Mesenchymal stem cell (in vitro differentiated cells and primary cell): ENCODE measurements at regions not wholly inside any gene's neighbourhood (a gene's known extent, or its start where the extent isn't known, plus 50 kb on each side); places are given as distances from the start of the nearest gene placed in this dataset.

Source experiments
- DNase-seq: peaks from one replicate; pipeline ENCODE4 v3.0.0-alpha.2; 2013
- H2AFZ ChIP-seq: one replicate; pipeline ENCODE4 v1.6.1; 2013; ENCODE audit warnings: low read depth, mild to moderate bottlenecking, control low read depth, inconsistent platforms, low read length, moderate library complexity
- H2AK5ac ChIP-seq: 2 replicates; pipeline ENCODE4 v1.6.1; 2013; ENCODE audit warnings: low read length, moderate library complexity, mild to moderate bottlenecking, inconsistent platforms; ENCODE audit not compliant: severe bottlenecking
- H2BK120ac ChIP-seq: one replicate; pipeline ENCODE4 v1.6.1; 2013; ENCODE audit warnings: low read depth, mild to moderate bottlenecking, inconsistent platforms, low read length, moderate library complexity
- H2BK12ac ChIP-seq, 2 experiments: one replicate each; pipeline ENCODE4 v1.6.1; 2013; ENCODE audit warnings: inconsistent platforms in 2 of 2, low read length in 2 of 2, mild to moderate bottlenecking in 2 of 2, moderate library complexity in 2 of 2, control low read depth in 1 of 2
- H2BK15ac ChIP-seq: one replicate; pipeline ENCODE4 v1.6.1; 2013; ENCODE audit warnings: mild to moderate bottlenecking, low read depth, inconsistent platforms; ENCODE audit not compliant: poor library complexity, severe bottlenecking
- H2BK5ac ChIP-seq: 2 replicates; pipeline ENCODE4 v1.6.1; 2013; ENCODE audit warnings: low read depth, mild to moderate bottlenecking, low read length, control low read depth, inconsistent platforms; ENCODE audit not compliant: poor library complexity, severe bottlenecking
- H3K14ac ChIP-seq, 2 experiments: one replicate each; pipeline ENCODE4 v1.6.1; 2013; ENCODE audit warnings: inconsistent platforms in 2 of 2, low read length in 2 of 2, control low read depth in 1 of 2, mild to moderate bottlenecking in 1 of 2, moderate library complexity in 1 of 2
- H3K18ac ChIP-seq, 2 experiments: one replicate each; pipeline ENCODE4 v1.6.1; 2013; ENCODE audit warnings: inconsistent platforms in 2 of 2, low read length in 2 of 2, control low read depth in 1 of 2, low read depth in 1 of 2, mild to moderate bottlenecking in 1 of 2
- H3K23ac ChIP-seq, 2 experiments: one replicate each; pipeline ENCODE4 v1.6.1; 2013; ENCODE audit warnings: inconsistent platforms in 2 of 2, low read length in 2 of 2, mild to moderate bottlenecking in 2 of 2, moderate library complexity in 2 of 2, control low read depth in 1 of 2
- H3K27ac ChIP-seq: 2 replicates; pipeline ENCODE4 v1.5.1; 2013; ENCODE audit warnings: mild to moderate bottlenecking, moderate library complexity, low read length, control low read depth, inconsistent platforms; ENCODE audit not compliant: poor library complexity, severe bottlenecking
- H3K27me3 ChIP-seq, 2 experiments: 2 replicates each; pipeline versions ENCODE4 v1.6.1 to v1.7.0; 2013; ENCODE audit warnings: low read length in 2 of 2, mild to moderate bottlenecking in 2 of 2, moderate library complexity in 2 of 2, control low read depth in 1 of 2, inconsistent platforms in 1 of 2; ENCODE audit not compliant: control insufficient read depth in 1 of 2, insufficient read depth in 1 of 2
- H3K36me3 ChIP-seq, 2 experiments: 2 replicates each; pipeline versions ENCODE4 v1.6.1 to v1.7.0; 2013; ENCODE audit warnings: low read length in 2 of 2, control low read depth in 1 of 2, inconsistent platforms in 1 of 2, low read depth in 1 of 2, mild to moderate bottlenecking in 1 of 2; ENCODE audit not compliant: insufficient read depth in 2 of 2, control insufficient read depth in 1 of 2
- H3K4ac ChIP-seq, 2 experiments: one replicate each; pipeline ENCODE4 v1.6.1; 2013; ENCODE audit warnings: inconsistent platforms in 2 of 2, low read length in 2 of 2, mild to moderate bottlenecking in 2 of 2, moderate library complexity in 2 of 2, control low read depth in 1 of 2, low read depth in 1 of 2
- H3K4me1 ChIP-seq: 2 replicates; pipeline ENCODE4 v1.6.1; 2013; ENCODE audit warnings: low read depth, low read length, control low read depth; ENCODE audit not compliant: control insufficient read depth, insufficient read depth
- H3K4me2 ChIP-seq: 2 replicates; pipeline ENCODE4 v1.6.1; 2013; ENCODE audit warnings: low read length, mild to moderate bottlenecking, inconsistent platforms; ENCODE audit not compliant: poor library complexity, severe bottlenecking
- H3K4me3 ChIP-seq, 2 experiments: 2 replicates each; pipeline versions ENCODE4 v1.5.1 to v1.7.0; 2013; ENCODE audit warnings: low read length in 2 of 2, mild to moderate bottlenecking in 2 of 2, control low read depth in 1 of 2, low read depth in 1 of 2; ENCODE audit not compliant: insufficient read depth in 1 of 2
- H3K79me1 ChIP-seq: replicated peaks from 2 replicates; pipeline ENCODE4 v1.6.1; 2013; ENCODE audit warnings: mild to moderate bottlenecking, control low read depth, low read length, inconsistent platforms; ENCODE audit not compliant: poor library complexity, severe bottlenecking
- H3K9ac ChIP-seq: 2 replicates; pipeline ENCODE4 v1.7.0; 2013; ENCODE audit warnings: mild to moderate bottlenecking, low read length, moderate library complexity
- H3K9me3 ChIP-seq: 2 replicates; pipeline ENCODE4 v1.7.0; 2013; ENCODE audit warnings: mild to moderate bottlenecking, low read length; ENCODE audit not compliant: control insufficient read depth
- H4K8ac ChIP-seq: one replicate; pipeline ENCODE4 v1.6.1; 2013; ENCODE audit warnings: inconsistent platforms, mild to moderate bottlenecking, low read length, moderate library complexity
- H4K91ac ChIP-seq: one replicate; pipeline ENCODE4 v1.6.1; 2013; ENCODE audit warnings: mild to moderate bottlenecking, low read length, inconsistent platforms
- WGBS: methylation state at CpG from one replicate; pipeline ENCODE4 v1.1.7; 2013; ENCODE audit warnings: mixed read lengths; 5-methylcytosine and 5-hydroxymethylcytosine counted together

DNA sequence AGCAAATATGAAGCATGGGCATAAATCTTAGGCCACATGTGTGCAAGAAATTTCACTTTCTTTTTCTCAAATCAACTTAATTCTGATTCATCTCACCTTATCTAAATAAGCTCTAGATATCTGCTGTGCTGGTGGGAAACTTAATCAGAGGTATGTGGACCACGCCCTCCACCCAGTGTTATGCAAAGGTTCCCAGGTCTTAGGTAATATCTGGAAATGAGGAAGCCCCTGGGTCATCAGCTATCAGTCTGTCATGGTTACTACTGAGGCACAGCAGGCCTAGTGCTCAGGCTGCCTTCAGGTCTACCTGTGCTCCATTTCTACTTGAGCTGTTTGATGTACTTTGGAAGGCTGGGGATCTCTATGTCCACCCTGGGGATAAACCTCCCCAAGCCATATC lies 134.4 kb upstream of the KCNH8 start:
- no peak overlapping the region for H4K8ac ChIP-seq
- H3K4me2 ChIP-seq: no peak overlapping the region

DNA sequence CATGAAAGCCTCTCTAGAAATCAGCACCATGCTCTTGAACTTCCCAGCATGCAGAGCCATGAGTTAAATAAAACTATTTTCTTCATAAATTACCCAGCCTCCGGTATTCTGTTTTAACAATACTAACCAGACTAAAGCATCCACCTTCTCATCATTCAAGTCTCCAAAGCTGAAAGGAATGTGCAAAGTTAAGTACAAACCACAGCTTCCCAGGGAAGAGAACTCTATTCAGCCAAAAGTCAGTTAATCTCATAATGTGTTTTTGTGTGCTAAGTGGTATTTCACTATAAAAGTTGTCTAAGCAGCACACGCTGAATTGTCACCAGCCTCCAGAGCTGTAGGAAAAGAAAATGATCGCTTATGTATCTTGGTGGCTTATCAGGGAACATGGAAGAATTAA lies 135.5 kb upstream of the KCNH8 start:
- Histone ChIP-seq H3K18ac (no peak overlapping the region), H2BK120ac (no peak overlapping the region), H3K23ac (no peak overlapping the region), H3K27me3 (no peaks in the 10 kb centered on the region), H4K91ac (no peak overlapping the region), H3K36me3 (no peaks in the 10 kb centered on the region), H2AFZ (no peak overlapping the region), H3K14ac (no peak overlapping the region), H3K4me2 (no peak overlapping the region), H3K79me1 (no peaks in the 10 kb centered on the region), H3K9me3 (peaks cover 4% of the 10 kb centered on the region), H2BK5ac (no peak overlapping the region), H3K4me3 (no peak overlapping the region), H3K4ac (no peak overlapping the region), H4K8ac (no peak overlapping the region), H3K4me1 (no peaks in the 10 kb centered on the region), H2BK12ac (no peak overlapping the region), H2BK15ac (no peak overlapping the region), H3K27ac (no peak overlapping the region), H3K9ac (no peak overlapping the region), H2AK5ac (no peak overlapping the region)
- no peak for DNase-seq
- WGBS: 86% methylated on average over 3 of the region's 3 CpGs

More for the DNA sequence above, 134.4 kb upstream of the KCNH8 start:
- H3K79me1 ChIP-seq: no peaks in the 10 kb centered on the region
- no peaks in the 10 kb centered on the region for H3K36me3 ChIP-seq
- H3K4me1 ChIP-seq: no peaks in the 10 kb centered on the region
- no peak overlapping the region for H3K23ac ChIP-seq
- H3K4ac ChIP-seq: no peak overlapping the region
- no peak overlapping the region for H2BK5ac ChIP-seq
- H3K14ac ChIP-seq: no peak overlapping the region
- H4K91ac ChIP-seq: no peak overlapping the region
- no peak overlapping the region for H2AK5ac ChIP-seq
- H2BK12ac ChIP-seq: no peak overlapping the region
- no peak overlapping the region for H2BK15ac ChIP-seq
- H3K27me3 ChIP-seq: no peaks in the 10 kb centered on the region
- no peak overlapping the region for H2AFZ ChIP-seq
- H3K9ac ChIP-seq: no peak overlapping the region
- WGBS: 29% methylated on average over 1 of the region's 1 CpG
- H2BK120ac ChIP-seq: no peak overlapping the region
- no peak overlapping the region for H3K27ac ChIP-seq
- no peak overlapping the region for H3K4me3 ChIP-seq
- no peak for DNase-seq
- H3K9me3 ChIP-seq: no peaks in the 10 kb centered on the region
- H3K18ac ChIP-seq: no peak overlapping the region

DNA sequence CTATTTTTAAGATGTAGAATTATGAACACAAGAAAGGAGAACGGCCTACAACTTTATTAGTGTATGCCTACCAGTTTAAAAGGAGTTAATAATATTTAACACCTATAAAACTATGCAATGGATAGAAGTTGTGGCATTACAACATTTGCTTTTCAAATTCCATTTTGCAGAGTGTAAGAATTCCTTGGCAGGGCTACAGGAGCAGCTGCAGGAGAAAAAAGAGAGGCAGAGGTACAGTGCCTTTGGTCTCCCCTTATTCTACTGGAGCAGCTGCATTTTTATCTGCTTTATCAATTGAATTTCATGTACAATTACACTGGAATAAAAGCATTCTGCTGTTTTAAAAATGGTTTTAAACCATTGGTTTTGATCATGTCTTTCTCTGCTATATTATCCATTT lies 145.7 kb upstream of the KCNH8 start:
- H3K23ac ChIP-seq: no peak overlapping the region
- no peak overlapping the region for H2BK15ac ChIP-seq
- no peak overlapping the region for H3K4me3 ChIP-seq
- no peak overlapping the region for H3K14ac ChIP-seq
- no peaks in the 10 kb centered on the region for H3K4me1 ChIP-seq
- H3K27ac ChIP-seq: no peak overlapping the region
- H2BK12ac ChIP-seq: no peak overlapping the region
- H3K9ac ChIP-seq: no peak overlapping the region
- no peak overlapping the region for H4K91ac ChIP-seq
- no CpG with 5 or more reads among the region's 1 CpG for WGBS
- no peak for DNase-seq
- H3K27me3 ChIP-seq: no peaks in the 10 kb centered on the region
- H3K9me3 ChIP-seq: no peaks in the 10 kb centered on the region
- no peak overlapping the region for H2AK5ac ChIP-seq
- H4K8ac ChIP-seq: no peak overlapping the region
- no peaks in the 10 kb centered on the region for H3K79me1 ChIP-seq
- H2BK120ac ChIP-seq: no peak overlapping the region
- H3K18ac ChIP-seq: no peak overlapping the region
- no peaks in the 10 kb centered on the region for H3K36me3 ChIP-seq
- H3K4ac ChIP-seq: no peak overlapping the region
- no peak overlapping the region for H2BK5ac ChIP-seq
- H2AFZ ChIP-seq: no peak overlapping the region
- H3K4me2 ChIP-seq: no peak overlapping the region

DNA sequence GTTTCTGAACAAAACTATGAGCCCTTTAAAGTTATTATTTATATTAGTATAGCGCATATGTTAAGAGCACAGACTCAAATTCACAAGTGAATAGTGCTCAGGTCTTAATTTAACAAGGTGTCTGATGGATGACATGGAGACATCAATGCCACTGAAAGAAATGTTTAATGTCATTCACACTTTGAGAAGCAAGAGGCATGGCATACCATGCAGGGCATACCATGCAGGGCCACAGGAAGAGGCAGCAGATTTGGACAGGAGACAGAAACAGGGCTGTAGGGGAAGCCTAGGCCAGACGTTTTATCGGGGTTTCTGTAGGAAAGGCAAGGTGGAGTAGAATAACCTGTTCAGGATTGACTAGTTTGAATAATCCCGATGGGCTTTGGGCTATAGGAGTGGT lies 150.2 kb upstream of the KCNH8 start:
- Histone ChIP-seq H2BK15ac (no peak overlapping the region), H2BK5ac (no peak overlapping the region), H3K79me1 (no peaks in the 10 kb centered on the region), H4K8ac (no peak overlapping the region), H3K36me3 (no peaks in the 10 kb centered on the region), H4K91ac (no peak overlapping the region), H3K27me3 (no peaks in the 10 kb centered on the region), H2AK5ac (no peak overlapping the region), H2BK12ac (no peak overlapping the region), H3K4me3 (no peak overlapping the region), H3K4ac (no peak overlapping the region), H3K14ac (no peak overlapping the region), H3K27ac (no peak overlapping the region), H3K23ac (no peak overlapping the region), H3K18ac (no peak overlapping the region), H2AFZ (no peak overlapping the region), H3K4me2 (no peak overlapping the region), H2BK120ac (no peak overlapping the region), H3K9me3 (no peaks in the 10 kb centered on the region), H3K4me1 (no peaks in the 10 kb centered on the region), H3K9ac (no peak overlapping the region)
- 79% methylated on average over 4 of the region's 4 CpGs for WGBS
- DNase-seq: no peak
